GM18951 (cell line): ENCODE measurements at regions not wholly inside any gene's neighbourhood (a gene's known extent, or its start where the extent isn't known, plus 50 kb on each side); places are given as distances from the start of the nearest gene placed in this dataset.

Source experiments
- POLR2A ChIP-seq: IDR thresholded peaks from 4 replicates; pipeline ENCODE4 v1.6.1; 2011; ENCODE audit warnings: mild to moderate bottlenecking; ENCODE audit not compliant: insufficient read length, insufficient read depth; ENCODE audit errors: extremely low read depth
- in situ Hi-C: fragments of 300-500 bp; cut with MboI; formaldehyde crosslinking; loops from one replicate; pipeline ENCODE4 v1.12.0; 2022; ENCODE audit warnings: low sequenced_read_pairs, mixed read lengths, inconsistent platforms; ENCODE audit not compliant: unreplicated experiment

DNA sequence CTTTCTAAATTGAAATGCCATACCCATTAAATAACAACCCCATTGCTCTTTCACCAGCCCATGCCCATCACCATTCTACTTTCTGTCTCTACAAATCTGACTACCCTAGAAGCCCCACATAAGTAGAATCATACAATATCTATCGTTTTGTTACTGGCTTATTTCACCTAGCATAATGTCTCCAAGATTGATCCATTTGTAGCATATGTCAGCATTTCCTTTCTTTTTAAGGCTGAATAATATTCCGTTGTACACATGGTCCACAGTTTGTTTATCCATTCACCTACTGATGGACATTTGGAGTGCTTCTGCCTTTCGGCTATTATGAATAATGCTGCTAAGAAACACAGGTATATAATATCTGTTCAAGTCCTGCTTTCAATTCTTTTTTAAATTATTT lies 393.1 kb upstream of the SOX9 start:
- no peak for TF ChIP-seq POLR2A
- in situ Hi-C loops = no loop called here

DNA sequence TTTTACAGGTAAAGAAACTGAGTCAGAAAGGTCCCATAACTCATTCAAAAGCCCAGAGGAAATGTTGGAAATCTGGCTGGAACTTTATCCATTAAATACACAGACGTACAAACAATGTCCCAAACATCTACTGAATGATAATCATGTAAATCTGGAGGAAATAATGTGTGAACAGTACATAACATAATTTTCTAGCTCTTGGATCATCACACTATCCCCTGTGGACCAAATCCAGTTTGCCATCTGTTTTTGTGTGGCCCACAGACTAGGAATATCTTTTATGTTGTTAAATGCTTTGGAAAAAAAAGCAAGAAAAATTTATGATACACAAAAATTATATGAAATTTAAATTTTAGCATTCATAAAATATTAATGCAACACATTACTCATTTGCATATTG lies 389.9 kb upstream of the SOX9 start:
- no peak for TF ChIP-seq POLR2A
- in situ Hi-C loops = no loop called here

DNA sequence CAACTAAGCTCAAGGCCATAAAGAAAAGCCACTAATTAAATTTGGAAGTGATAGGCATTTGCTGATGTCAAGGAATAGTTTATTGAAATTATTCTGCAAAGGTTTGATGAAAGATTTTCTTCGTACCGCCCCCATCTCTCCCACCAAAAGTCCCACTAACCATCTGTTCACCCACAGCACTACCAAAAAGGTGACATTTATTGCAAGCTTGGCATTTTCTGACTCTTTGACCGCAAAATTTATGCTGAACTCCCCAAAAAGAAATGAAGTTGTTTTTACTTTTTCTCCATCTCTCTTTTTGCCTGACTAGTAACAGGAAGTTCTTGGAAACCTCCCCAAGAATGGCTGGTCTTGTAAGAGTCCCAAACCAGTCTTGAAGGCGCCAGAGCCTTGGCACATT lies 384.9 kb upstream of the SOX9 start:
- in situ Hi-C loops = no loop called here
- TF ChIP-seq POLR2A = no peak

DNA sequence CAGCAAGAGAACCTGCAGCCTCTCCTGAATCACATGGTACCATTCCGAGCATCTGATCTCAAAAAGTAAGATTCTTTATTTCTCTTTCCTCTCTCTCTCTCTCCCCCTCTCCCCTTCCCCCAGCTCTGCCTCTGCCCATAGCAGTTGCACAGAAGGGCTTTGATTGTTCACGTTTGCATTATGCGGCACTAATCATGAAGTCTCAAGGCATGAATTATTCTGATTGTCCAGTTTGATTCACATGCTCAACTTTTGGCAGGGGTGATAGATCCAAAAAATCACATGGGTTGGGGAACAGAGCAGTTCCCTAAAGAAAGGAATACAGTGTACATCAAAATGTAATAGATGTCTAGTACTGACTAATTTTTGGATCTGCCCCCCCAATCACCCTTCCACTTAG lies 380.0 kb upstream of the SOX9 start:
- TF ChIP-seq POLR2A = no peak
- in situ Hi-C loops = no loop called here

DNA sequence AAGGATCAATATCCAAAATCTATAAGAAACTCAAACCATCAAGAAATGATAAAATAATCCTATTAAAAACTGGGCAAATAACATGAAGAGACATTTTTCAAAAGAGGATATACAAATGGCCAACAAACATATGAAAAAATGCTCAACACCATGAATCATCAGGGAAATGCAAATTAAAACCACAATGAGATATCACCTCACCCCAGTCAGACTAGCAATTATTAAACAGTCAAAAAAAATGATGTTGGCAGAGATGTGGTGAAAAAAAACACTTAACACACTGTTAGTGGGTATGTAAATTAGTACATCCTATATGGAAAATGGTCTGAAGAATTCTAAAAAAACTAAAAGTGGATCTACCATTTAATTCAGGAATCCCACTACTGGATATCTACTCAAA lies 379.0 kb upstream of the SOX9 start:
- TF ChIP-seq POLR2A = no peak
- in situ Hi-C loops = no loop called here

DNA sequence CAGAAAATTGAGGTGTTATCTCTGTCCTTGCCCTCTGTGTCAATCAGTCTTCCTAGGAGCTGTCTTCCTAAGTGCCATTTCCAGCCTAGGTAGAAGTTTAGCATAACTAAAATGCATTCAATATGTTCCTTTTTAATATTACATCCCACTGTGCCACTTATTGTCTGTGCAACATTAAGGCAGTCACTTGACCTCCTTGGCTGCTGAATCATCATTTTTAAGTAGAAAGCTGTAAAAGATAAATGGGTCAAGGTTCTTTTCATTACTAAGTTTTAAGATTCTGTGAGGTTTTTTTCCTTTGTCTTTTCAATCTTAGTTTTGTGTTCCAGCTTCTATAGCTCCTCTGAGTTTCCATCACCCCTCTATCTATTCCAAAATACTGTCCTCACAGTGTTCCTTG lies 371.9 kb upstream of the SOX9 start:
- TF ChIP-seq POLR2A = no peak

DNA sequence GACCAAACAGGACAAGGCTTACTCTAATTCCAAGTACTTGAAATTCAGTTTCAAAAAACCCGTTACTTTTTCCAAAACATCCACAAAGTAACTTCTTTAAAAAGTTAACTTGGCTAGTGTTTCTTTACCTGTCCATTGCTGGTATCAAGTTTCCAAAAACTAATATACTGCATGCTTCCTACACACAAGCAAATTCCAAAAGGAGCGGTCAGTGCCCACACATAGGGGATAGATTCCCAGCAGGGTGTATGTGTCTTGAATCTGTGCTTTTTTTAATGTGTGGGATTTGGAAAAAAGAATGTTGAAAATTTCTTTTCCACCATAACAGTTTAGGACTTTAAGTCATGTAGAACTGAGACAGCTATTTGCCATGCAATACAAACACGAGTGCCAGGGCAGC lies 367.8 kb upstream of the SOX9 start:
- in situ Hi-C loops = no loop called here
- TF ChIP-seq POLR2A = no peak

More for the DNA sequence above, 371.9 kb upstream of the SOX9 start:
- in situ Hi-C loops = no loop called here

DNA sequence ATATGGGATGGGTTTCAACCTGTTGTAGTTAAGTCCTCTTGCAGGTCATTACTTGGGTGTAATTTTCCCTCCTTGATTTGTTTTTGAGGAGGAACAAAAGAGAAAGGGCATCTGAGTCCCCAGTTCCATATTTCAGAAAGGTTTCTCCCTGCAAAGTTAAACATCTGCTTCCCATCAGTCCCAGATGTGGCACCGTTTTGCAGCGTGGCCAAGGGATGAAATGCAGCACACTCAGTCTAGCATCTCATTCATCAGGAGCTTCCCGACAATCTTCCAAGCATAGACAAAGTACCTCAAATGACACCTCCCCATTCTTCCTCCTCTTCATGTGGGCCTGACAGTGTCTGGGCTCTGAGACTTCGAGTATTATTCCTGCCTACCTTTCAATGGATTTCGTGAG lies 363.7 kb upstream of the SOX9 start:
- no peak for TF ChIP-seq POLR2A
- in situ Hi-C loops = no loop called here

DNA sequence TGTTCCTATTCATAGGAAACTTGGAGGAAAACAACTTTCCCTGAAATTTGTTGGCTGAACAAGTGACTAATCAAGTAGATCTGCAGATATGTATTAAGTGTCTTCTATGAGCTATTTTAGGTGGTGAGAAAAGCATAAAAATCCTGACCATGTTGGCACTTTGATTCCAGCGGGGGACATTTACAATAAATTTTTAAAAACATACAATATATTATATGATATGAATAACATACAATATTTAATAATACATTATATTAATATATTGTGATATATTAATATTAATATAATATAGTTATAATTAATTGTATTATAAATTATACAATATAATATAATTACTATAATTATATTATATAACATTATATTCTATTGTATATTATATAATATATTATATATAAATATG lies 362.9 kb upstream of the SOX9 start:
- in situ Hi-C loops = no loop called here
- TF ChIP-seq POLR2A = no peak

DNA sequence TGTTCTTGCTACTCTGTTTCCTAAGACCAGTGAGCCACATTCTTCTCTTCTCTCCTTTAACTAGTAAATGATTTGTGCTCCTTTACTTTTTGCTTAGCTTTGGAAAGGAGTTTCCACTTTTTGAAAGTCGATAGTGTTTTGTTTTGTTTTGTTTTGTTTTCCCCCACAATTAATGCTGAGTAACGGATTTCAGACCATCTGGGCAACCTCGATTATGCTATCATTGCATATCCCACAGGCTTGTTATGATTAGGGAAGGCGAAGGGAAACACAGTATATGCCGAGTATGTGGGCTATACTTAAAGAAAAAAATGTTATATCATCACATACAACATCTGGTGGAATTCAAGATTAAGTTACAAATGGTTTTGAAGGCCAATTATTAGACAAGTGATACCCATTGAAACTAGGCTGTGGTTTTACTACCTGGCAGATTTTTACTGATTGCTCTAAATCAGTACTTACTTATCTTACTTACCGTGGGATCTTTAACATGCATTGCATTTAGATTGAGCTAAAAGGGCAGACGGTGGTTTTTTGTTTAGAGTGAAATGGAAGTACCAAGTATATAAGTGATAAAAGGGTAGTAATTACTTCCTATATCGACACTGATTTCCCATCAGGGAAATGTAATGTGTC lies 361.3 kb upstream of the SOX9 start:
- no peak for TF ChIP-seq POLR2A

DNA sequence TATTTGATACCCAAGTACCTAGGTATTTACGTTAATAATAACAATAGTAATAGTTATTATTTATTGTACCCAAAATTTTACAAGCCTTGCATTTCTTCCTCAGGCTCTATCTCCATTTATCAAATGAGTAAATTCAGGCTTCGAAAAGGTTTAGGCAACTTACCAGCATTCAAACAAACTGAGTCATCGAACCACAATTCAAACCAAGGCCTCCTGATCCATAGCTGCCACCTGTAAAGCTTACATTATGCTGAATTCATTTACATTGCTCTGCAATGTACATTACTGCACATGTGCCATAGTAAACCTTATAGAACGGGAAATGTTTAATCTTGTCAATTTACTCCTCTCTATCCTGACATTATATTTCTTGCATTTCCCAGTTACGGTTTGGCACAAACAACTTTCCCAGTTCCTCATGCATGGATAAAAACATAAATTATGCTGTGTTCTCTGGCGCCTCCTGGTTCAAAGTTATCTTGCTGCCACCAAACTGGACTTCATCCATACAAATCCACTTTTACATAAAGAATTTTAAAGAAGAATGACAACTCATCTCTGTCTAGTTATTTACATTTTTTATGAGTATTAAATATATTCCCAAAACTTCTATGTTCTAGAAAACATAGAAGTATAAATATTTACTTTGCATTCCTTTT lies 360.6 kb upstream of the SOX9 start:
- in situ Hi-C loops = no loop called here
- no peak for TF ChIP-seq POLR2A

More for the DNA sequence above, 361.3 kb upstream of the SOX9 start:
- in situ Hi-C loops = no loop called here

DNA sequence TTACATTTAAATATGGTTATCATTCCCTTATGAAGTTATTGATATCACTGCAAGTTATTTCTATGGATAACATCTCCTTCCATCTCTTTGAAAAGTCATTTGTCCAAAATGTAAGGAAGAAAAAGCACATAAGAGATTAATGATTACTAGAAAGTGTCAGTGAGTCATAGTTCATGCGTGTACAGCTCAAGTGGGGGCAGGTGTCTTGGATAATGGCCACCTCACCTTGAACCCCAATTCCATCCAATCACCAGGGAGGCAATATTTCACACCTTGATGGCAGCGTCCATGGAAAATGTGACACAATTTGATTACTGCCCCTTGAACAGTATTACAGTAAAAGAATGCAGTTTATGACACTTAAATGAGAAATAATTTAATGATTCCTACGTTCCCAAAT lies 358.3 kb upstream of the SOX9 start:
- in situ Hi-C loops = no loop called here
- no peak for TF ChIP-seq POLR2A

DNA sequence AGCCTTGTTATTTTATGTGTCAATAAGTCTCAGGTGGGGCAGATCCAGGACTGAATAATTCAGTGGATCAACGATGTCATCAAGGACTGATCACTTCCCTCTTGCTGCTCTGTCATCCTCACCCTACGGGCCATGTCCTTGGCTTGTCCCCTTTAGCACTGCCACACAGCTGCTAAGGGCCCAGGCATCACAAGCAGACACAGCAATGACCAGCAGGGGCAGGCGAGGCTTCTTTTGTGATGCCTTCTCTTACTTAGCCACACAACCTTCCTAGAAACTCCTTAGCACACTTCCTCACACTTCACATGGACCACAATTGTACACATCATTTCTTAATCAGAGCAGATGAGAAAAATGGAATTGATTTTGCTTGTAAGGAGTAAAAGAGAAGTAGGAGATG lies 356.3 kb upstream of the SOX9 start:
- in situ Hi-C loops = no loop called here

DNA sequence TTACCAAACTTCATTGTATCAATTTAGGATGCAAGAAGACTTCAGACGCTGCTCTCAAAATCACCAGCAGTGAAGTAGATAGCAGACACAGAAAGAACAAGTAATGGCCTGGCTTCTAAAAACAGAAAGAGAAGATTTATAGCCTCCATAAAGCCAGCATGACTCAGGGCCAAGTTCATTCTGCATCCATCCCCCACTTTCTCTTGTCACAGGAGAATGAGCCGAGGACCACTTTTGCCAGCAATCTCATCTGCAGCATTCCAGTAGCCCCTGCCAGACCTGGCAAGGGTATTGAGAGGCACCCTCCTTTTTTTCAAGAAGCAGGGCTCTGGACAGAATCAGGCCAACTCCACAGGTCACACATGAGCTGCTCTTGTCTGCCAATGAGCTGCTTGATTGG lies 355.4 kb upstream of the SOX9 start:
- no peak for TF ChIP-seq POLR2A

More for the DNA sequence above, 356.3 kb upstream of the SOX9 start:
- no peak for TF ChIP-seq POLR2A

More for the DNA sequence above, 355.4 kb upstream of the SOX9 start:
- in situ Hi-C loops = no loop called here
